PC-9 (cell line): ENCODE measurements at regions not wholly inside any gene's neighbourhood (a gene's known extent, or its start where the extent isn't known, plus 50 kb on each side); places are given as distances from the start of the nearest gene placed in this dataset.

Source experiments
- CTCF ChIP-seq: fragments of 200-600 bp; sonication (generic); conservative IDR thresholded peaks from 2 replicates; pipeline ENCODE4 v1.6.1; 2017; ENCODE audit warnings: mixed run types, antibody characterized with exemption, mild to moderate bottlenecking, moderate library complexity
- EZH2 ChIP-seq: fragments of 200-600 bp; sonication (generic); IDR thresholded peaks from 2 replicates; pipeline ENCODE4 v1.8.0; 2017; ENCODE audit warnings: antibody characterized with exemption, low read depth

DNA sequence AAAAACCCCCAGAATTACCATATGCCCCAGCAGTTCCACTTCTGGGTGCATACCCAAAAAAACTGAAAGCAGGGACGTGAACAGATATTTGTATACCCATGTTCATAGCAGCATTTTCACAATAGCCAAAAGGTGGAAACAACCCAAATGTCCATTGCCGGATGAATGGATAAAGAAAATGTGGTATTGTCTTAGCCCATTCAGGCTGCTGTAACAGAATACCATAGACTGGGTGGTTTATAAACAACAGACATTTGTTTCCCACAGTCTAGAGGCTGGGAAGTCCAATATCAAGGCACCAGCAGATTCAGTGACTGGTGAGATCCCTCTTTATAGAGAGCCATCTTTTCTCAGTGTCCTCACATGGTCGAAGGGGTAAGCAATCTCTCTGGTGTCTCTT, 182.1 kb upstream of the ANKRD28 start:
- TF ChIP-seq CTCF, result no peak
- TF ChIP-seq EZH2, result no peak
